ENCODE measurements at regions not wholly inside any gene's neighbourhood (a gene's known extent, or its start where the extent isn't known, plus 50 kb on each side); places are given as distances from the start of the nearest gene placed in this dataset.

GRCh38 chr15:60195611-60196010, 191.5 kb downstream of the FOXB1 start:
- no peak overlapping the region for H3K4me3 ChIP-seq (ENCODE audit: low read depth, low read length)
- TF ChIP-seq CTCF (IDR thresholded peaks at IDR 0.05; ENCODE audit: borderline replicate concordance, insufficient read depth, low read depth, low read length): no peak

- no peak overlapping the region for H3K4me3 ChIP-seq (ENCODE audit: low read depth, low read length)
- TF ChIP-seq CTCF (IDR thresholded peaks at IDR 0.05; ENCODE audit: borderline replicate concordance, insufficient read depth, low read depth, low read length): no peak
These were observed 193.5 kb downstream of the ANXA2 start for GRCh38 chr15:60204131-60204885.

- no peak overlapping the region for H3K4me3 ChIP-seq (ENCODE audit: low read depth, low read length)
- TF ChIP-seq CTCF (IDR thresholded peaks at IDR 0.05; ENCODE audit: borderline replicate concordance, insufficient read depth, low read depth, low read length): no peak
These were observed 189.1 kb downstream of the ANXA2 start for GRCh38 chr15:60208709-60209108.

GRCh38 chr15:60212536-60212935, 185.2 kb downstream of the ANXA2 start:
- TF ChIP-seq CTCF (IDR thresholded peaks at IDR 0.05; ENCODE audit: borderline replicate concordance, insufficient read depth, low read depth, low read length): no peak
- H3K4me3 ChIP-seq (ENCODE audit: low read depth, low read length): no peak overlapping the region

- no peak overlapping the region for H3K4me3 ChIP-seq (ENCODE audit: low read depth, low read length)
- TF ChIP-seq CTCF (IDR thresholded peaks at IDR 0.05; ENCODE audit: borderline replicate concordance, insufficient read depth, low read depth, low read length): no peak
These were observed 184.3 kb downstream of the ANXA2 start for GRCh38 chr15:60213377-60214000.

- H3K4me3 ChIP-seq (ENCODE audit: low read depth, low read length): no peak overlapping the region
- no peak for TF ChIP-seq CTCF (IDR thresholded peaks at IDR 0.05; ENCODE audit: borderline replicate concordance, insufficient read depth, low read depth, low read length)
These were observed 183.6 kb downstream of the ANXA2 start for GRCh38 chr15:60214201-60214600.

Data from GM12875 (cell line).